ENCODE measurements at regions not wholly inside any gene's neighbourhood (a gene's known extent, or its start where the extent isn't known, plus 50 kb on each side); places are given as distances from the start of the nearest gene placed in this dataset.

DNA sequence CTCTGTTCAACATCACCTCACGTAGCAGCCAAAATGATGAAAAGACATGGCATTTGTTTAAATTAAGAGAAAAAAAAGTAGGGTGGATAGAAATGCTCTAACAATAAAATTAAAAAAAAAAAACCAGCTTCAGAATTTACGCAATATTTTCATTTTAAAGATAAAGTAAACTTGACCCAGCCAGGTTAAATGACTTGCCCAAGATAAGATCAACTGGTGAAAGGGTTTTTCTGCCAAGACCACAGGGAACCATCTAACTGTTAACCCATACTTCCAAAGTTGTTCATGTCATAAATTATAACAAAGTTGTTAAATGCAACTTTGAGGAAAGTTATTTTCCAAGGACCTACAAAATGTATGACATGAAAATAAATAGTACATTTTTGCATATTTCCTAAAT is 129.6 kb upstream of the SOX5 start:
- ATAC-seq (no peak), DNase-seq (no peak)
- Histone ChIP-seq H3K27me3 (ENCODE audit: low read depth) (no peaks in the 10 kb centered on the region), H3K36me3 (no peaks in the 10 kb centered on the region), H3K4me1 (no peaks in the 10 kb centered on the region), H3K9me3 (no peaks in the 10 kb centered on the region), H3K4me3 (no peak overlapping the region), H3K27ac (no peak overlapping the region)
- TF ChIP-seq, protein P1, sequence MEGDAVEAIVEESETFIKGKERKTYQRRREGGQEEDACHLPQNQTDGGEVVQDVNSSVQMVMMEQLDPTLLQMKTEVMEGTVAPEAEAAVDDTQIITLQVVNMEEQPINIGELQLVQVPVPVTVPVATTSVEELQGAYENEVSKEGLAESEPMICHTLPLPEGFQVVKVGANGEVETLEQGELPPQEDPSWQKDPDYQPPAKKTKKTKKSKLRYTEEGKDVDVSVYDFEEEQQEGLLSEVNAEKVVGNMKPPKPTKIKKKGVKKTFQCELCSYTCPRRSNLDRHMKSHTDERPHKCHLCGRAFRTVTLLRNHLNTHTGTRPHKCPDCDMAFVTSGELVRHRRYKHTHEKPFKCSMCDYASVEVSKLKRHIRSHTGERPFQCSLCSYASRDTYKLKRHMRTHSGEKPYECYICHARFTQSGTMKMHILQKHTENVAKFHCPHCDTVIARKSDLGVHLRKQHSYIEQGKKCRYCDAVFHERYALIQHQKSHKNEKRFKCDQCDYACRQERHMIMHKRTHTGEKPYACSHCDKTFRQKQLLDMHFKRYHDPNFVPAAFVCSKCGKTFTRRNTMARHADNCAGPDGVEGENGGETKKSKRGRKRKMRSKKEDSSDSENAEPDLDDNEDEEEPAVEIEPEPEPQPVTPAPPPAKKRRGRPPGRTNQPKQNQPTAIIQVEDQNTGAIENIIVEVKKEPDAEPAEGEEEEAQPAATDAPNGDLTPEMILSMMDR (IDR thresholded peaks at IDR 0.05): no peak
- intact Hi-C loops (cut with DNase I): no loop called here

DNA sequence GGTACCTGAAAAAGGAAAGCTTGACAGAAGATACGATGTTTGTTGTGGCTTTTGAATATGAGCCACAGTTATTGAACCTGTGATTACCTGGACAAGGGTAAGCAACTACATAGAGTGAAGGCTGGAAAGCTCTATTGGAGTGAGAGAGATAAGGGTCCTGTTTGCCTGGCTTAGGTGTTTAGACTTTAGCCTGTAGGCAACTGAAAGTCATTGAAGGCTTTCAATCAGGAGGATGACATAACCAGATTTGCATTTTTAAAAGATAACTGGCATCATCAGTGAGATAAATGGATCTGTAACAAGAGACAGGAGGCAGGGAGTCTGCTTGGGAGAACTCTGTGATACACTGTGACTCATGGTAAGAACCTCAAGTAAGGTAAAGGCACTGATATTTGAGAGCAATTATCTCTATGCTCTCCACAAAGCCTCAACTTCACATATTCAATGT is 128.9 kb upstream of the SOX5 start:
- intact Hi-C loops (cut with DNase I): no loop called here
- H3K27ac ChIP-seq: no peak overlapping the region
- ATAC-seq (no peak), DNase-seq (no peak)
- no peaks in the 10 kb centered on the region for H3K4me1 ChIP-seq
- H3K36me3 ChIP-seq: no peaks in the 10 kb centered on the region
- no peak overlapping the region for H3K4me3 ChIP-seq
- H3K27me3 ChIP-seq (ENCODE audit: low read depth): no peaks in the 10 kb centered on the region
- H3K9me3 ChIP-seq: no peaks in the 10 kb centered on the region
- TF ChIP-seq, protein P1 (IDR thresholded peaks at IDR 0.05): no peak

DNA sequence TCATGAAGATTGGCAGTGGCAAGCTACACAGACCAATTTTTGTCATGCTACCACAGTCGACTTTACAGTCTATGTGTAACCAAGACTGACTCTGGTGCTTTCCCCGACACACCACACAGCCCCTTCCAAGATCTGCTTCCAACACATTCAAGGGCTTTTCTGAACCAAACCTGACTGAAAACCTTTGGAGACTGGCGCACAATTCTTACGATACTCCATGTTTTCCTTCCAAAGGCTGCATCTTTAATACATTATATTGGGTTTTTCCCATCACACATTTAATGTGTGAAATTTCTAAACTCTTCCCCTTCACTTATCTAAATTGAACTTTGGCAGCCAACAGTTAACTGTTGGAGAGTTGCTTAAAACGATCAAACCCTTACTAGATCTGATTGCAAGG is 127.7 kb upstream of the SOX5 start:
- TF ChIP-seq, protein P1 (IDR thresholded peaks at IDR 0.05): no peak
- ATAC-seq (no peak), DNase-seq (no peak)
- H3K36me3 ChIP-seq: no peaks in the 10 kb centered on the region
- H3K27me3 ChIP-seq (ENCODE audit: low read depth): no peaks in the 10 kb centered on the region
- no peak overlapping the region for H3K27ac ChIP-seq
- H3K4me1 ChIP-seq: no peaks in the 10 kb centered on the region
- no peak overlapping the region for H3K4me3 ChIP-seq
- intact Hi-C loops (cut with DNase I): no loop called here
- no peaks in the 10 kb centered on the region for H3K9me3 ChIP-seq

DNA sequence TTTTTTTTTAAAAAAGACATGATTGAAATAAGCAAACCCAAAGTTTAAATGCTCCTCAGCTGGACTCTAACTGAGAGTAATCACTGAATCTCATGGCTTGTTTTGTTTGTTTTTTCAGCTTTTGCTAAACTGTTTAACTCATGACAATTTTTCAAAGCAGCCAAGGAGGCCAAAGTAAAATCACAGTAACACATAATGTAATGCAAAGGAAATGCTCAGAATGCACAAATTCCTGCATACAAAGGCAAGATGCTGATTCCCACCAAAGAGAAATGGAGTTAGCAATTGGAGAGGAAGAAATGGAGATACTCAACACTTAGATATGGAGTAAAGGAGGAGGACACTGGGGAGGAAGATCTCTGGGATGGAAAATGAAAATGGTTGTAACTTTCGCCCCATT is 126.2 kb upstream of the SOX5 start:
- Histone ChIP-seq H3K27me3 (ENCODE audit: low read depth) (no peaks in the 10 kb centered on the region), H3K4me3 (no peak overlapping the region), H3K36me3 (no peaks in the 10 kb centered on the region), H3K27ac (no peak overlapping the region), H3K9me3 (no peaks in the 10 kb centered on the region), H3K4me1 (no peaks in the 10 kb centered on the region)
- intact Hi-C loops (cut with DNase I): no loop called here
- TF ChIP-seq, protein P1 (IDR thresholded peaks at IDR 0.05): no peak
- DNase-seq: no peak
- no peak for ATAC-seq

GRCh38 chr12:24073170-24073810 is 123.8 kb upstream of the SOX5 start:
- H3K4me1 ChIP-seq: no peaks in the 10 kb centered on the region
- H3K27ac ChIP-seq: no peak overlapping the region
- H3K36me3 ChIP-seq: no peaks in the 10 kb centered on the region
- DNase-seq (no peak), ATAC-seq (no peak)
- no peaks in the 10 kb centered on the region for H3K27me3 ChIP-seq (ENCODE audit: low read depth)
- TF ChIP-seq, protein P1 (IDR thresholded peaks at IDR 0.05): no peak
- H3K4me3 ChIP-seq: no peak overlapping the region
- no peaks in the 10 kb centered on the region for H3K9me3 ChIP-seq
- intact Hi-C loops (cut with DNase I): no loop called here

Data from lower lobe of right lung (tissue), 2 donors.